GM21381 (cell line): ENCODE measurements at regions not wholly inside any gene's neighbourhood (a gene's known extent, or its start where the extent isn't known, plus 50 kb on each side); places are given as distances from the start of the nearest gene placed in this dataset.
"Not testable (repeated sequence)": the region's sequence is repeated elsewhere in the genome, so short reads cannot be mapped to it uniquely, and the experiment has no call there.

Source experiments
- ATAC-seq: cut with Tn5 transposase; IDR thresholded peaks from one replicate; pipeline ENCODE4 v1.9.1; 2021; ENCODE audit warnings: mild to moderate bottlenecking, moderate library complexity; ENCODE audit not compliant: unreplicated experiment

DNA sequence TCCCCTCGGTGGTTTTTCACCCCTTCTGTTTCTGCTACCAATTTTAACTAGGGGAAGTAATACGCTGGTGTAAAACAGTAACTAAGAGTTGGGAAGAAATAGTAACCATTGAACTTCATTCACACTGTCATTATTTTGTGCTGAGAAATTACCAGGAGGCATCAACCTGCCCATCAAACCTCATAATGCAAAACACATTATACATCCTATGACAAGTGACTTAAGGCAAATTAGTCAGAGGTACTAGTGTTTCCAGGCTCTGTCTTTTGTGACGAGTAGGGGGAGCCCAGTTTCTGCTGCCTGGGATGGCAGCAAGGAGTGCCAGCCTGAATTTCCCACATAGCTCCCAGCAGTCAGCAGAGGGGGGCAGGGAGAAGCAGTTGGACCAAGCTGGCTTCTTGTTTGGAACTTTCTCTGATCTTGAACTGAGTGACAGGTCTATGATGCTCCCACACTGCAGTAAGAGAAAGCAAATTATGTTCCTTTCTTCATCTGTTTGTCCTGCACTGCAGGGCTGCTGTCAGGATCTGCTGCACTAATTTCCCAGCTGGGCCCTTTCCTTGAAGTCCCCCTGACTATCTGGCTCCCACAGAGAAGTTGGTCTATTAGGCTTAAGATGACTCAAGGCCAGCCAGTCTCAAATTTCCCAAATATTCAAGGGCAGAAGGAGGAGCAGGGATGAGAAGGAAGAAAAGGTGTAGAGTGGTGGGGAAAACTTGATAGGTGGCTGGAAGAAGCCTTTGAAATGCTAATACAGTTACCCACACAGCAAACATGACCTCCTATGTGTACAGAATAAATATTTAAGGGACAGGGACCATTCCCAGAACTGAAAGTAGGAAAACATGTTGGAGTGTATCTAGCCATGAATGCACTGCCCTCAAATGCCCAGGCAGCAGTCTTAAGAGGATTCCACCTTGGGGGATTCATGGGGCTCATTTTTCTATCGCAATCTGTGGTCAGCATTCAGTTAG lies 322.8 kb downstream of the SEC16B start:
- no peak for ATAC-seq

DNA sequence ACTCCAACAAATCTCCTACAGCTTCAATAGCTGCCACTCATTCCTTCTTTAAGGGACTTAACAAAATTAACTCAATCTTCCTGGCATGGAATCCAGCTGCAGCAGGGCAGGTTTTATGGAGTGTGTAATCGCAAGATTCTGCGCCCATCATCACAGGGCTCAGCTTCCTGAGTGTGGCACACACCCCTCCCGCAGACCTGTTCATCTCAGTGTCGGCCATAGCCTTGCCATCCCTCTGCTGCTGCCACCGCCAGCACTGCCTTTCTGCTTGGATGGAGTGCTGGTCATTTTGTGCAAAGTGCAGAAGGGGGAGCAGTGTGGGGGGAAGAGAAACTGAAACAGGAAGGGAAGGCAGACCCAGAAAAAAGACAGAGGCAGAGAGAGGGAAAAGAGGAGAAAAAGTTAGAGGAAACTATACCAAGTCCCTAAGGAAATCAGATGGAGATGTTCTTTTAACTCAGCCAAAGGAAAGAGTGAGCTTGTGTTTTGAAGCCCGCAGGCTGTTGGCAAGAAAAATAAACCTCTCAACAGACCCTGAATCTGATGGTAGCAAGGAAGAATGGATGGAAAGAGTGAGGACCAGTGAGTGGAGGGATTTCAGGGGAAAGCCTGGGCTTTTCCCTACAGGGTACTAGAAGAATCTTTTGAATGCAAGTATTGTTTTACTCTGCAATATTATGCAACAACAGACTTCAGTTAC lies 324.2 kb downstream of the SEC16B start:
- no peak for ATAC-seq

DNA sequence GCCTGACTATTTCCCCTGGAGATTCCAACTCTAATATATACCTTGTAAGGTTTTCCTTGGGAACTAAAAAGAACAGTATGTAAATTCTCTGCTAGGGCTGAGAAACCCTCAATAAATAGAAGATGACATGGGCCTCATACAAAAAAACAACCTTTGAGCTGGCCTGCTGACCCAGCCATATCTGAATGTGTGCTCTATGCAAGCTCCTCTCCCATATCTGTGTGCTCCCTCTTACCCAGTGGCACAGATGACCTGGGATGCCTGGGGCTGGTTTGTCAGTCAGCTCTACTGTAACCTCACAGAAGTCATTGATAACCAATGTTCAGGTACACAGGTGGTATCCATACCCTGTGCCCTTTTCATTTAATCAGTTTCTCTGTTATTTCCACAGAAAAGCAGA lies 329.2 kb downstream of the SEC16B start:
- no peak for ATAC-seq

DNA sequence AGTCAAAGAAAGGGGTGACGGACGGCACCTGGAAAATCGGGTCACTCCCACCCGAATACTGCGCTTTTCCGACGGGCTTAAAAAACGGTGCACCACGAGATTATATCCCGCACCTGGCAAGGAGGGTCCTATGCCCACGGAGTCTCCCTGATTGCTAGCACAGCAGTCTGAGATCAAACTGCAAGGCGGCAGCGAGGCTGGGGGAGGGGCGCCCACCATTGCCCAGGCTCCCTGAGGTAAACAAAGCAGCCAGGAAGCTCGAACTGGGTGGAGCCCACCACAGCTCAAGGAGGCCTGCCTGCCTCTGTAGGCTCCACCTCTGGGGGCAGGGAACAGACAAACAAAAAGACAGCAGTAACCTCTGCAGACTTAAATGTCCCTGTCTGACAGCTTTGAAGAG lies 335.7 kb downstream of the SEC16B start:
- not testable (repeated sequence) for ATAC-seq

DNA sequence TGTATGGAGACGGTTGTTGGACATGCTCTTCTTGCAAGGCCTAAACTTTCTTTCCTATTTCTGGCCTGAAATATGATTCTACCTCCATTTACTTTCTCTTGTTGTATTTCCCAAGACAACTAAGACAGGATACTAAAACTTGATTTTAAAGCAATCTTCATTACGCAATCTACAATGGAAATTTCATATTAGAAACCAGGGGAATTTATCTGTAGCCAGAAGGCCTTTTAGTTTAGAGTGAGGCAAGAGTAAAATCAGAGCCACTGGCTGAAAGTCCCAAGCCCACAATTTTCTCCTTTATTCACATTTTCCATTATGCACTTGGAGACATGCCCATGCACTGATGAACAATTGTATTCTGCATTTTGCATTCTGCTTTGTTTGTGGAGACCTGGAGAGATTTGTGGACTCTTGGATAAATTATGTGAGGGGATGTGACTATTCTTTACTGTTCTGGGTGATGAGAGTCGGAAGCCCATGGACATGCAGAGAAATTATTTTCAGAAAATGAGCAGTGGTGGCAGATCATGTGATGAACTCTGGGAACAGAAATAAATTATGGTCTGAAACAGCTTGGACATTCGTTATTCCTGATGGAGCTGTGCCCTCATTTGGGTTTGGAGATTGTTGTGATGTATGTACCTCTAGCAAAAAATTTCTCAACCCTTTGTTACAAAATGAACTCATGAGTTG lies 336.8 kb downstream of the SEC16B start:
- no peak for ATAC-seq

DNA sequence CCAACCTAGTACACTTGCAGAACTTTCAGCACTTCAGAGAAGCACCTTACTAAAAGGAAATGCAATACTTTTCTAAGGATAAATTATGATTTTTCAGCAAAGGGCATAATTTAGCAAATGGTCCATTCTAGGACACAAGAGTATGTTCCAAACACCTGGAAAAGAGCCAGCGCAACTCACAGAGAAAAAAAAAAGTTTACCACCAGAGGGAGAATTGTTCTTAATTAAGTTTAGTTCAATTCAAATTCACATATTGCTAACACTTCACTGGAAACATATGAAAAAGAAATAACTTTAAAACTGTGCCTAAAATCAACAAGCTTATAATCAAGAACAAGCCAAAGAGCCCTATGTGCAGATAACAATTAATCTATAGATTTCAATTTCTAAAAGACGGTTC lies 338.1 kb downstream of the SEC16B start:
- ATAC-seq: no peak

DNA sequence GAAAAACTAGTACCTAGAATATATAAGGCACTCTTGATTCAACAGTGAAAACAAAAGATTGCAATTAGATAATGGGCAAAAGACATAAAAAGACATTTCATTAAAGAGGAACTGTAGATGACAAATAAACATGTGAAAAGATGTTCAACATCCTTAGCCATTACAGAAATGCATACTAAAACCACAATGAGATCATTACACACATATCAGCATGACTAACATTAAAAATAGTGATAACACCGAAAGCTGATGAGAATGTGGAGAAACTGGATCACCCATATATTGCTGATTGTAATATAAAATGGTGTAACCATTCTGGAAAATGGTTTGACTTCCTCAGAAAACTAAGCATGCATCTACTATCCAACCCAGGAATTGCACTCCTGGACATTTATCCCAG lies 340.3 kb downstream of the SEC16B start:
- no peak for ATAC-seq

DNA sequence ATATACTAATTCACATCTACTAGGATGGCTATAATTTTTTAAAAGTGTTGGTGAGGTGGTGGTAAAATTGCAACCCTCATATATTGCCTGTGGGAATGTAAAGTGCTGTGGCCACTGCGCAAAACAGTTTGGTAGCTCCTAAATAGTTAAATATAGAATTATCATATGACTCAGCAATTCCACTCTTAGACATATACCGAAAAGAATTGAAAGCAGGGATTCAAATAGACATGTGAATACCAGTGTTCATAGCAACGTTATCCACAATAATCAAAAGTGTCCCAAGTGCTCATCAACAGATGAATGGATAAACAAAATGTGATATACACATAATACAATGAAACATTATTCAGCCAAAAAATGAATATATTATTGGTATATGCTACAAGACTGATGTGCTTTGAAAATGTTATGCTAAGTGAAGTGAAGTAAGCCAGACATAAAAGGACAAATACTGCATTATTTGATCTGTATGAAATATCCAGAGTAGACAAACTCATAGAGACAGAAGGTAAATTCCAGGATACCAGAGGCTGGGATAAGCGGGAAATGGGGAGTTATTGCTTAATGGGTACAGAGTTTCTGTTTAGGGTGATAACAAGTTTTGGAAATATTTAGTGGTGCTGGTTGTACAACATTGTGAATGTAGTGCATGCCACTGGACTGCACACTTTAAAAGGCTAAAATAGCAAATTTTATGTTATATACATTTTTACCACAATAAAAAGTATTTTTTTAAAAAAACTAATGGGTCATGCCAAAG lies 342.5 kb downstream of the SEC16B start:
- ATAC-seq: no peak

DNA sequence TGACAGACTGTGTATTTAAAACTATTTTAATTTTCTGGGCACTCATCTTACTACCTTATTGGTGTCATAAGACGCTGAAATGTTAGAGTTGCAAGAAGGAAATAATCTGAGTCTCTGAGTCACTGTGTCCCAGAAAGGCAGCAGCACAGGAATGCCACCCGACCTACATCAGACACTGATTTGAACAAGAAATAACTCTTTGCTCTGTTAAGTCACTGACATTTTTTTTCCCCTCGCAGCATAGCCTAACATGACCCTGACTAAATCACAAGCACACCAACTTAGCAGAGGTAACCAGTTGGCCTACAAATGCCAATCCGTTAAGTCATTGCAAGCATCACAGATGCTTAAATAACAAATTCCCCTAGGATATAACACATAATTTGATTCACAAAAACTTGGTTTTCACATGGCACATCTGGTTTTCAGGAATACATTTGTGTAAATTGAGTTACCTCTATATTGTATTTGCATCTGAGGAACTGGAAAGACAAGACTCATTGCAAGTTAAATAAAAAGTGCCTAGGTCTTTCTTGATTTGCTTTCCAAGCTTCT lies 349.1 kb downstream of the SEC16B start:
- ATAC-seq: no peak

DNA sequence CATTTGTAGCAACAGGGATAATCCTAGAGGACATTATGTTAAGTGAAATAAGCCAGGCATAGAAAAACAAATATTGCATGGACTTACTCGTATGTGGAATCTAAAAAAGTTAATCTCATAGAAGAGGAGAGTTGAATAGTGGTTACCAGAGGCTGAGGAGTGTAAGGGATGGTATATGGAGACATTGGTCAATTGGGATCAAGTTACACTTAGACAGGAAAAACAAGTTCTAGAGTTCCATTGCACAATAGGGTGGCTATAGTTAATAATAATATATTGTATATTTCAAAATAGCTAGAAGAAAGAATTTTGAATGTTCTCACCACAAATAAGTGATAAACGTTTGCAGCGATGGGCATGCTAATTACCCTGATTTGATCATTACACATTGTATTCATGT lies 354.6 kb downstream of the SEC16B start:
- ATAC-seq: no peak

DNA sequence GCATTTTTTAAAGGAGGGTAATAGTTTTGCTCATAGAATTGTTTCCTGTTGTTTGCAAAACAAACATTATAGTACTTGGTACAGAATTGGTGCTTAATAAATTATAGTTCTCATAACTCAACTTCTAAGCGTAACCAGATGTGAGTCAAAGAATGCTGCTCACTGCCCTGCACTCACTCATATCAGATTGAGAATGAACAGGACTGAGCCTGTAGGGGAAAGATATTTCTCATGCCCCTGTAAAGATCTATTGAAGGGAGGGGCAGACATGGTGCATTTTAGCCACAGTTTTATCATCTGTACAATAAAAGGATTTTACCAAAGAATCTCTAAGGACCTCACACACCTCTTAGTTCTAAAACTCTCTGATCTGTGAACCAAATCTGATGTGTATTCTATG lies 358.5 kb downstream of the SEC16B start:
- ATAC-seq: no peak

DNA sequence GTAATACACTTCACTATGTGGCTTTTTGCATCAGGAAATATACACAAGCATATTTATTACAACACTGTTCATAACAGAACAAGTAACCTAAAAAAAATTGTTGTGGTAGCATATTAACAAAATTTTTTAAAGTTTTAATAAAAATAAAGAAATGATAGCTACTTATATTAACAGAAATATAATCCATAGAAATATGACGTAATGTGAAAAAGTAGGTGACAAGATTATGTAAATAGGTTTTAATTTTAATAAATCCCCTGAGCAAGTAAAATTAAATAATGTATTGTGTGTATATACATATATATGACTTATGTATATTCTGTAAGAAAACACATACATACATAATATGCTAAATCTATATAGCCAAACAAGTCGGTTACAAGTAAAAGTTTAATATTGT lies 359.9 kb downstream of the SEC16B start:
- ATAC-seq: no peak

DNA sequence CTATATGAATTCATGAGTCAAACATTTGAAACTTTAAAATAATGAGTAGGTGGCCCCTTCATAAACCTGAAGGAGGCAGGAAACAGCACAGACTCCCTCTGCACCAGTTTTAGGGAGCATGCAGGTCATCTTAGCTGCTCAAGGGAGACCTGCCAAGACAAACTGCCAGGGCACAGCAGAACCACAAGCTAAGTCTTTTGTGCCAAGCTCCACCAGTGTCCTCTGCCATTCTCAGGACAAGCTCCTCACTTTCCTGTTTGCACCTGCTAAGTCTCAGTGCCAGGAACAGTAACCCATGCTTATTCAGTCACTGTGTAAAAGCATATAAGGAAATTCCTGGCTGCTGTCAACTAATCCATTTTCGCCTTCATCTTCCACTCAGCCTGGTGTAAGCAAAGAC lies 368.9 kb downstream of the SEC16B start:
- ATAC-seq: no peak

DNA sequence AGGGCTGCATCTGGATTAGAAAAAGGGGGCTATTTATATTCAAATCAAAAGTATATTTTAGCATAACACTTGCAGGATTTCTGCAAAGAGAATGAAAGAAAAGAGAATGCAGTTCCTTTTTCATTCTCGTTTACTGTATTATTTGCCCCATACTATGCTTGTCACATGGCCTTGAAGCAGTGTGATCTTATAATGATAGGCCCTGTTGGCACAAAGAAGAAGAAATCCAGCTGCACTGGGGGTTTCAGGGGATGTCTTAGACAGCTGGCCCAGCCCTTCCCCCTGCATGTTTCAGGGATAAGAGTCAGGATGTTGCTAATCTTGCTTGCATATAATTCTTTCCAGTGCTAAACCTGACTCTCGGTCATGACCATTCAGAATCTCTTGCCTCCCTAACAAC lies 369.5 kb downstream of the SEC16B start:
- ATAC-seq: no peak

DNA sequence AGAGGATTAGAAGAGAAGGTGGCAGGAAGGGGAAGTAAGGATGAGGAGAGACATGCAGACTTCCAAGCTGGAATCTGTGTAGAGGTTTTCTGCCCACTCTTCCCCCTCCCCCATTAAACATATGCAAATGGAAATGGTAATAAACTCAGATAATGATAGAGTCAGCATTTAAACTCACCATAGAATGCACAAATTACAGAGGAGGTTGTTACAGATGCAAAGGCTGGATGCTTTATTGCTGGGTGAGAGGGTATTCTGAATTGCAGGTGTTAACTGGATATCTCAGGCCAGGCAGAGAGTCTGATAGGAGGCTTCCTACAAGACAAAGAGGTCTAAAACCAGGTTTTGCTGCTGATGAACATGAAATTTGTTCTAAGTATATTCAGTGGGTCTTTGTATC lies 372.5 kb downstream of the SEC16B start:
- ATAC-seq: no peak

DNA sequence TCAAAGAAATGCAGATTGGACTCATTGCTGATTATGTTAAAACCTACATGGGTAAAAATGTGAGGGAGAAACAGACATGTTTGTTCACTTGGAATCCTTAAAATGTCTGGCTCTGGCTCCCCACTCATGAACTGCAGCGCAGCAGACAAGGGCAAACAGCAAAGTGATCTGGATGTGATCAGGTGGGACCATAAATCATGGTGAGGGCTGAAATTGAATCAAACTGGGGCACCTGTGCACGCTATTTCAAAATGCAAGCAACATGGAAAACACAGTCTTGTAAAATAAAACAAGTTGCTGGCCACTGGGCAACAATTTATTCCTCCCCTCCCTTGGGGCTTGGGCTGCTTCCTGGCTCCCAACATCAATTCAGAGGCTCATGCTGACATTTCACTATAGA lies 373.4 kb downstream of the SEC16B start:
- ATAC-seq: no peak

DNA sequence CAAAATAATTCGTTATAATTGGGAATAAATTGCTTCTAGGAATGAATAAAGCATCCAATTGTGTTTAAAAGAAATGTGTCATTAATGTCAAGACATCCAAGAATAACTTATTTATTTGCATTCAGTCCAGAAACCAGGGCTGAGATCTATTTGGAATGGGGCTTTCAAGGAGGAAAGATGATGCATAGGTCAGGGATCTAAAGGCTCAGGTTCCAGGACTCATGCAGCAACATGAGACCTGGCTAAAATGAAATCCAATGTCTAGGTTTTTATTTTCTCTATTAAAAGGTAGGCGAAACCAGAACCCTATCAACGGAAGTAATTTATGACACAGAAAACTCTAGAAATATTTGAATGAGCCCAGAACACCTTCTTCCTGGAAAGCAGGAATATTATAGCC lies 376.8 kb downstream of the SEC16B start:
- ATAC-seq: no peak

DNA sequence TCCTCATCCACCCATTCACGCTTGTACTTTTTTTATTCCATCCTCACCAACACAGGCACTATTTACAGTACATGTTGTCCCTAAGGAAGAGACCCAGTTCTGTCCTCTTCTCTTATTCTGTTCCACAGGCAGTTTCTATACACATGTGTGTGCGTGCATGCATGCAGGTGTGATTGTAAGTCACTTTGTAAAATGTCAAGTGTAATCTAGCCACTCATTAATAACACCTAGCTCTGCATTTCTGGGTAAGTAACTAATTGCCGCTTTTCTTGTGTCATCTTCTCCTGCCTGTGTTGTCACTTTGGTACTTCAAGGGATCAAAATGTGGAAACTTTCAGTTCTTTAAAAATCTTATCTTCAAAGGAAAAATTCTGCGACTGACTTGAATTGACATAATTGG lies 377.2 kb downstream of the SEC16B start:
- no peak for ATAC-seq

DNA sequence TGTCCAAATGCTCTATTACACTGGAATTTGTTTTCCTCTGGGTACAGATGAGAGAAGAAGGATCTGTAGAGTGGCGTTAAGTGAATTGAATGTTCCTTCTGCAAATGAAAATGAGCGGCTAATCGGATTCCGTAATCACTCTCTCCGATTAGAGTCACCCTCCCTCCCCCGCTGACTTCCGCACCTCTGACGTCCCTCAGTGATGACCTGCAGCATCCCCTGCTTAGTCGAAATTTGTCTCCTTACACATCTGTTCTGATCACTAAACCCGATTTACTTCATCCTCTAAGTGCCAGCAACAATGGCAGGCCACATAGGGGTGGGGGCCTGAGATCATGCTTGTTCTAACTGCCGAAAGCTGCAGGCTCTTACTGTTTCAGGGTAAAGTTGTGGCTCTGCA lies 378.7 kb downstream of the SEC16B start:
- ATAC-seq: no peak

DNA sequence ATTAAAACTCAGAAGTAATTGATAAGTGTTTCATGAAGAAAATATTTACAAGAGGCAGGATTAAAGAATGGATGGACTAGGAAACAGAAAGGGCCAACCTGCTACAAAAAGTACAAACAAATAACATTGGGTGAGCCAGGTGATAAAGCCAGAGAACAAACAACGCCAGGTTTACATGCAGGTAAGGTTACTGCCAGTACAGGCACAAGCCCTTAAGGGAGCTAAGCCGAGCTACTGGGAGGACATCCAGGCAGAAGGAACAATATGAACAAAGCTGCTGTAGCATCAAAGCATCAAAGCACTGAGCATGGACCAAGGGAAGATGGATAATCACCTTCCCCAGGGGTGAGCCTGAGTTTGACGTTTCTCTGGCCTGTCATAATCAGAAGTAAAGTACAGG lies 380.7 kb downstream of the SEC16B start:
- no peak for ATAC-seq

DNA sequence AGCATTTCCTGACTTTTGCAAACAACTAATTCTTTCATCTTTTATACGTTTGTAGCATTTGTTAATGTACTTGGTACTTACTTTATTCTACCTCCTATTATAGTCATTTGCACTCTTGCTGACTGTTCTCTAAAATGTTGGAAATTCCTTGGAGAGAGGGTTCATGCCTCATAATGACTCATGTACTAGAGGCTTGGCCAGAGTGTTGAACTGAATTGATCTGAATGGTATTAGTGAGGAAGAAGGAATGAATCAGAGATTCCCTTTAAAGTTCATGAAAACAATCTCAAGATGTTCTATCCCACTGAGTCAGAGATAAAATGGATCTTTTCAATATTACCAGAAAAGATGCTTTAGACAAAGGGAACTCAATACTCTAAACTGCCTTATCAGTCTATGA lies 383.4 kb downstream of the SEC16B start:
- ATAC-seq: no peak
